ENCODE measurements at regions not wholly inside any gene's neighbourhood (a gene's known extent, or its start where the extent isn't known, plus 50 kb on each side); places are given as distances from the start of the nearest gene placed in this dataset.

GRCh38 chr2:221258464-221258863 is 313.6 kb downstream of the EPHA4 start:
- H3K9me3 ChIP-seq = no peaks in the 10 kb centered on the region
- H3K4me1 ChIP-seq = no peaks in the 10 kb centered on the region
- no peak for TF ChIP-seq POLR2AphosphoS5 (IDR thresholded peaks at IDR 0.05)
- TF ChIP-seq, protein P1, sequence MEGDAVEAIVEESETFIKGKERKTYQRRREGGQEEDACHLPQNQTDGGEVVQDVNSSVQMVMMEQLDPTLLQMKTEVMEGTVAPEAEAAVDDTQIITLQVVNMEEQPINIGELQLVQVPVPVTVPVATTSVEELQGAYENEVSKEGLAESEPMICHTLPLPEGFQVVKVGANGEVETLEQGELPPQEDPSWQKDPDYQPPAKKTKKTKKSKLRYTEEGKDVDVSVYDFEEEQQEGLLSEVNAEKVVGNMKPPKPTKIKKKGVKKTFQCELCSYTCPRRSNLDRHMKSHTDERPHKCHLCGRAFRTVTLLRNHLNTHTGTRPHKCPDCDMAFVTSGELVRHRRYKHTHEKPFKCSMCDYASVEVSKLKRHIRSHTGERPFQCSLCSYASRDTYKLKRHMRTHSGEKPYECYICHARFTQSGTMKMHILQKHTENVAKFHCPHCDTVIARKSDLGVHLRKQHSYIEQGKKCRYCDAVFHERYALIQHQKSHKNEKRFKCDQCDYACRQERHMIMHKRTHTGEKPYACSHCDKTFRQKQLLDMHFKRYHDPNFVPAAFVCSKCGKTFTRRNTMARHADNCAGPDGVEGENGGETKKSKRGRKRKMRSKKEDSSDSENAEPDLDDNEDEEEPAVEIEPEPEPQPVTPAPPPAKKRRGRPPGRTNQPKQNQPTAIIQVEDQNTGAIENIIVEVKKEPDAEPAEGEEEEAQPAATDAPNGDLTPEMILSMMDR (IDR thresholded peaks at IDR 0.05) = no peak
- TF ChIP-seq POLR2A (IDR thresholded peaks at IDR 0.05) = no peak
- no peak overlapping the region for H3K27ac ChIP-seq
- intact Hi-C loops (cut with DNase I; ENCODE audit: low total_unique reads) = no loop called here
- no peak overlapping the region for H3K4me3 ChIP-seq
- in situ Hi-C loops (cut with MboI; ENCODE audit: low pct_ligation_motif_present in 1 of 4, low pct_unique_long_range_greater_than_20kb in 1 of 4, low sequenced_read_pairs in 3 of 4) = no loop called here
- DNase-seq = no peak
- WGBS, 2 donors (ENCODE audit: low coverage in 1 of 2) = 95 to 96% methylated on average over 3 of the region's 3 CpGs
- no peaks in the 10 kb centered on the region for H3K27me3 ChIP-seq
- H3K36me3 ChIP-seq = no peaks in the 10 kb centered on the region

- in situ Hi-C loops (cut with MboI; ENCODE audit: low pct_ligation_motif_present in 1 of 4, low pct_unique_long_range_greater_than_20kb in 1 of 4, low sequenced_read_pairs in 3 of 4) (no loop called here), intact Hi-C loops (cut with DNase I; ENCODE audit: low total_unique reads) (no loop called here)
- Histone ChIP-seq H3K27ac (no peak overlapping the region), H3K9me3 (no peaks in the 10 kb centered on the region), H3K4me3 (no peak overlapping the region), H3K27me3 (no peaks in the 10 kb centered on the region), H3K4me1 (no peaks in the 10 kb centered on the region), H3K36me3 (no peaks in the 10 kb centered on the region)
- DNase-seq = no peak
- TF ChIP-seq, protein P1 (IDR thresholded peaks at IDR 0.05) = no peak
- no peak for TF ChIP-seq EP300 (IDR thresholded peaks at IDR 0.05; ENCODE audit: low read depth)
- no peak for TF ChIP-seq POLR2AphosphoS5 (IDR thresholded peaks at IDR 0.05)
- no peak for TF ChIP-seq POLR2A (IDR thresholded peaks at IDR 0.05)
- WGBS, 2 donors (ENCODE audit: low coverage in 1 of 2) = 92 to 96% methylated on average over 2 to 3 of the region's 3 CpGs
Observed at GRCh38 chr2:221262651-221263050, 309.5 kb downstream of the EPHA4 start.

DNA sequence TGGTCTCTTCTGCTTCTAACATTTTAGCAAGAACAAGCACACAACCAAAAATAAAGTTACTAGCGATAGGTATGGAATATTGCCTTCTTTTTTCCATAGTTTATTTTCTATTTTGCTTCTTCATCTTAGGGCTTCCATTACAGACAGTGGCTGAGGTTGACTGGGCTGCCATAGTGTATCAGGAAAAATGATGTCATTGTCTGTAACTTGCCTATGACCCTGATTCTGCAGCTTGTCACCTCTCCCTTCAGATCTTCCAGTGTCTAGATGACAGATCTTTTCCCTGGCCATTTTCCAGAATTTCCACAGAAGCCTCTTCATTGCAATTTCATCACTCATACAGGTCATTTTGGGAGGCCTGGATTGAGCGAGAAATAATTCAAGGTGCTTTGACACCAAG is 308.5 kb downstream of the EPHA4 start:
- Histone ChIP-seq H3K4me1 (no peaks in the 10 kb centered on the region), H3K27me3 (no peaks in the 10 kb centered on the region), H3K36me3 (no peaks in the 10 kb centered on the region), H3K9me3 (no peaks in the 10 kb centered on the region), H3K4me3 (no peak overlapping the region), H3K27ac (no peak overlapping the region)
- no peak for DNase-seq
- intact Hi-C loops (cut with DNase I; ENCODE audit: low total_unique reads) (no loop called here), in situ Hi-C loops (cut with MboI; ENCODE audit: low pct_ligation_motif_present in 1 of 4, low pct_unique_long_range_greater_than_20kb in 1 of 4, low sequenced_read_pairs in 3 of 4) (no loop called here)
- TF ChIP-seq POLR2AphosphoS5 (IDR thresholded peaks at IDR 0.05) (no peak), POLR2A (IDR thresholded peaks at IDR 0.05) (no peak), EP300 (IDR thresholded peaks at IDR 0.05; ENCODE audit: low read depth) (no peak)
- TF ChIP-seq, protein P1 (IDR thresholded peaks at IDR 0.05) = no peak
- WGBS, 2 donors (ENCODE audit: low coverage in 1 of 2) = 86 to 91% methylated on average over 2 of the region's 2 CpGs

DNA sequence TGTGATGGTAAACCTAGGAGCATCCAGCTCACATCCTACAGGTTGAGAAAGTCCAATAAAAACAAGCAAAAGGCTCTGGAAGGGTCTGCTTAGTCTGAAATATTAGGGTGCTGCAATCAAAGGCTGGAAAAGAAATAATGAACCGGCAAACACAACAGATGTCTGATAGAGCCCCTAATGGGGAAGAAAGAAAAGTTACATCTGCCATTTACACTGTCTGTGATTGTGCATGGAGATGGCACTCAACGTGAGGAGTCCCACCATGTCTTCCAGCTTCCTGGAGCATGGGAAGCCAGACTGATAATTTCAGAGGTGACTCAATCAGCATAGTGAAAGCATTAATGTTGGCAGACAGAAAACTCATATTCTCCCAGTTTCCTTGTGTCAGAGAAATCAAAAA is 307.8 kb downstream of the EPHA4 start:
- WGBS, 2 donors (ENCODE audit: low coverage in 1 of 2) = 70 to 100% methylated on average over 1 to 2 of the region's 2 CpGs

More for the DNA sequence above, 307.8 kb downstream of the EPHA4 start:
- no peak for TF ChIP-seq POLR2A (IDR thresholded peaks at IDR 0.05)
- no peak for TF ChIP-seq EP300 (IDR thresholded peaks at IDR 0.05; ENCODE audit: low read depth)
- TF ChIP-seq, protein P1 (IDR thresholded peaks at IDR 0.05) = no peak
- TF ChIP-seq POLR2AphosphoS5 (IDR thresholded peaks at IDR 0.05) = no peak
- H3K4me1 ChIP-seq = no peaks in the 10 kb centered on the region
- in situ Hi-C loops (cut with MboI; ENCODE audit: low pct_ligation_motif_present in 1 of 4, low pct_unique_long_range_greater_than_20kb in 1 of 4, low sequenced_read_pairs in 3 of 4) = no loop called here
- H3K36me3 ChIP-seq = no peaks in the 10 kb centered on the region
- no peak overlapping the region for H3K4me3 ChIP-seq
- DNase-seq = no peak
- no peak overlapping the region for H3K27ac ChIP-seq
- H3K9me3 ChIP-seq = no peaks in the 10 kb centered on the region
- intact Hi-C loops (cut with DNase I; ENCODE audit: low total_unique reads) = no loop called here
- no peaks in the 10 kb centered on the region for H3K27me3 ChIP-seq

All from transverse colon (tissue), 4 donors.